Endodermal cell (in vitro differentiated cells): ENCODE measurements at regions not wholly inside any gene's neighbourhood (a gene's known extent, or its start where the extent isn't known, plus 50 kb on each side); places are given as distances from the start of the nearest gene placed in this dataset.
A peak's percentile ranks its signal among the peaks of the same experiment; 100 is the strongest.

ENCODE experiments used
- DNase-seq: peaks from one replicate; pipeline ENCODE4 v3.0.0-alpha.2; 2017
- H3K27ac ChIP-seq: 2 replicates; pipeline ENCODE4 v1.5.1; 2013; ENCODE audit warnings: mild to moderate bottlenecking, low read depth, low read length, moderate library complexity
- H3K27me3 ChIP-seq: 2 replicates; pipeline ENCODE4 v1.6.1; 2013; ENCODE audit warnings: mild to moderate bottlenecking, low read length, moderate library complexity; ENCODE audit not compliant: insufficient read depth, control insufficient read depth, poor library complexity, severe bottlenecking
- H3K36me3 ChIP-seq: 2 replicates; pipeline ENCODE4 v1.7.0; 2013; ENCODE audit warnings: mild to moderate bottlenecking, low read length, moderate library complexity; ENCODE audit not compliant: control insufficient read depth, insufficient read depth
- H3K4me1 ChIP-seq: one replicate; pipeline ENCODE4 v1.7.0; 2013; ENCODE audit warnings: low read length; ENCODE audit not compliant: control insufficient read depth, insufficient read depth
- H3K4me3 ChIP-seq: 2 replicates; pipeline ENCODE4 v1.5.1; 2013; ENCODE audit warnings: mild to moderate bottlenecking, low read length, moderate library complexity
- H3K9ac ChIP-seq: 2 replicates; pipeline ENCODE4 v1.6.1; 2013; ENCODE audit warnings: mild to moderate bottlenecking, low read length, moderate library complexity; ENCODE audit not compliant: poor library complexity, severe bottlenecking; ENCODE audit errors: extremely low read depth
- H3K9me3 ChIP-seq: 2 replicates; pipeline ENCODE4 v1.6.1; 2013; ENCODE audit warnings: mild to moderate bottlenecking, low read length, moderate library complexity; ENCODE audit not compliant: control insufficient read depth
- H3K27ac Mint-ChIP-seq: 2 replicates; pipeline ENCODE4 v1.8.0; 2020; ENCODE audit warnings: mixed read lengths
- H3K27me3 Mint-ChIP-seq: 2 replicates; pipeline ENCODE4 v1.8.0; 2021; ENCODE audit warnings: mild to moderate bottlenecking, mixed read lengths; ENCODE audit not compliant: insufficient read depth
- H3K36me3 Mint-ChIP-seq: 2 replicates; pipeline ENCODE4 v1.8.0; 2020; ENCODE audit warnings: low read depth, mixed read lengths
- H3K4me1 Mint-ChIP-seq: 2 replicates; pipeline ENCODE4 v1.8.0; 2020; ENCODE audit warnings: mixed read lengths
- H3K4me3 Mint-ChIP-seq: 2 replicates; pipeline ENCODE4 v1.8.0; 2020; ENCODE audit warnings: mild to moderate bottlenecking, moderate library complexity, mixed read lengths
- H3K9me3 Mint-ChIP-seq: 2 replicates; pipeline ENCODE4 v1.8.0; 2020; ENCODE audit warnings: mild to moderate bottlenecking, mixed read lengths
- CTCF ChIP-seq: fragments of 200-600 bp; sonication (generic); conservative IDR thresholded peaks from 2 replicates; pipeline ENCODE4 v1.5.0; 2021; ENCODE audit warnings: antibody characterized with exemption, mild to moderate bottlenecking
- WGBS, 2 experiments: methylation state at CpG; one replicate each; pipeline versions ENCODE4 v1.1.5 to v1.1.7; 2013; ENCODE audit warnings: missing lambda C conversion rate in 2 of 2, mixed read lengths in 1 of 2; ENCODE audit not compliant: insufficient coverage in 1 of 2, insufficient read length in 1 of 2; 5-methylcytosine and 5-hydroxymethylcytosine counted together

GRCh38 chr2:83063511-83063910, 1395.6 kb downstream of the SUCLG1 start:
- 93 to 100% methylated on average over 1 to 5 of the region's 5 CpGs for WGBS, 2 experiments
- H3K27ac ChIP-seq, result no peak overlapping the region
- no peaks in the 10 kb centered on the region for H3K27me3 ChIP-seq
- Mint-ChIP-seq H3K4me1 (peaks cover 10% of the 10 kb centered on the region), H3K27me3 (no peaks in the 10 kb centered on the region), H3K9me3 (peaks cover 8% of the 10 kb centered on the region), H3K4me3 (no peak overlapping the region), H3K27ac (no peak overlapping the region), H3K36me3 (peaks cover 3% of the 10 kb centered on the region)
- no peaks in the 10 kb centered on the region for H3K36me3 ChIP-seq
- no peak for TF ChIP-seq CTCF
- no peak overlapping the region for H3K9ac ChIP-seq
- H3K9me3 ChIP-seq, result peaks cover 6% of the 10 kb centered on the region
- H3K4me3 ChIP-seq, result no peak overlapping the region
- DNase-seq, result no peak
- H3K4me1 ChIP-seq, result peaks cover 4% of the 10 kb centered on the region

- Histone ChIP-seq H3K4me1 (no peaks in the 10 kb centered on the region), H3K27me3 (no peaks in the 10 kb centered on the region), H3K27ac (no peak overlapping the region), H3K9me3 (peaks cover 12% of the 10 kb centered on the region), H3K36me3 (no peaks in the 10 kb centered on the region), H3K4me3 (peak overlapping the region; percentile 2), H3K9ac (no peak overlapping the region)
- 100% methylated on average over 2 of the region's 2 CpGs; no CpG with 5 or more reads in 1 of the 2 experiments for WGBS, 2 experiments
- Mint-ChIP-seq H3K27me3 (no peaks in the 10 kb centered on the region), H3K36me3 (peaks cover 3% of the 10 kb centered on the region), H3K9me3 (peaks cover 20% of the 10 kb centered on the region), H3K4me1 (no peaks in the 10 kb centered on the region), H3K4me3 (no peak overlapping the region), H3K27ac (no peak overlapping the region)
- TF ChIP-seq CTCF, result no peak
- DNase-seq, result no peak
Measured at GRCh38 chr2:83058683-83059082, 1400.4 kb downstream of the SUCLG1 start.

GRCh38 chr2:83055376-83056010, 1403.6 kb downstream of the SUCLG1 start:
- H3K4me3 Mint-ChIP-seq, result no peak overlapping the region
- Histone ChIP-seq H3K9me3 (peaks cover 12% of the 10 kb centered on the region), H3K4me1 (no peaks in the 10 kb centered on the region), H3K4me3 (no peak overlapping the region), H3K27ac (no peak overlapping the region), H3K36me3 (no peaks in the 10 kb centered on the region), H3K9ac (no peak overlapping the region), H3K27me3 (no peaks in the 10 kb centered on the region)
- H3K27ac Mint-ChIP-seq, result no peak overlapping the region
- TF ChIP-seq CTCF, result no peak
- DNase-seq, result no peak
- peaks cover 25% of the 10 kb centered on the region for H3K9me3 Mint-ChIP-seq
- no peaks in the 10 kb centered on the region for H3K4me1 Mint-ChIP-seq
- H3K36me3 Mint-ChIP-seq, result peaks cover 3% of the 10 kb centered on the region
- WGBS, 2 experiments, result 60% methylated on average over 1 of the region's 1 CpG; no CpG with 5 or more reads in 1 of the 2 experiments
- H3K27me3 Mint-ChIP-seq, result no peaks in the 10 kb centered on the region
